Adipocyte (in vitro differentiated cells): ENCODE measurements at regions not wholly inside any gene's neighbourhood (a gene's known extent, or its start where the extent isn't known, plus 50 kb on each side); places are given as distances from the start of the nearest gene placed in this dataset.
A peak's percentile ranks its signal among the peaks of the same experiment; 100 is the strongest.
"Not testable (repeated sequence)": the region's sequence is repeated elsewhere in the genome, so short reads cannot be mapped to it uniquely, and the experiment has no call there.

ENCODE experiments used
- DNase-seq: peaks from one replicate; pipeline ENCODE4 v3.0.0-alpha.2; 2015; ENCODE audit warnings: low read depth
- H3K27me3 ChIP-seq: replicated peaks from 2 replicates; pipeline ENCODE4 v1.7.0; 2013; ENCODE audit warnings: mild to moderate bottlenecking, low read length, moderate library complexity; ENCODE audit not compliant: control insufficient read depth, insufficient read depth
- H3K36me3 ChIP-seq: 2 replicates; pipeline ENCODE4 v1.7.0; 2013; ENCODE audit warnings: low read length, mild to moderate bottlenecking, moderate library complexity; ENCODE audit not compliant: control insufficient read depth, insufficient read depth, severe bottlenecking
- H3K4me1 ChIP-seq: 2 replicates; pipeline ENCODE4 v1.7.0; 2013; ENCODE audit warnings: mild to moderate bottlenecking, low read length, moderate library complexity; ENCODE audit not compliant: control insufficient read depth, insufficient read depth
- H3K4me3 ChIP-seq: 2 replicates; pipeline ENCODE4 v1.7.0; 2013; ENCODE audit warnings: mild to moderate bottlenecking, low read length, moderate library complexity
- H3K9ac ChIP-seq: 2 replicates; pipeline ENCODE4 v1.7.0; 2013; ENCODE audit warnings: mild to moderate bottlenecking, low read length, moderate library complexity
- H3K9me3 ChIP-seq: 2 replicates; pipeline ENCODE4 v1.7.0; 2013; ENCODE audit warnings: mild to moderate bottlenecking, low read length, moderate library complexity; ENCODE audit not compliant: control insufficient read depth

DNA sequence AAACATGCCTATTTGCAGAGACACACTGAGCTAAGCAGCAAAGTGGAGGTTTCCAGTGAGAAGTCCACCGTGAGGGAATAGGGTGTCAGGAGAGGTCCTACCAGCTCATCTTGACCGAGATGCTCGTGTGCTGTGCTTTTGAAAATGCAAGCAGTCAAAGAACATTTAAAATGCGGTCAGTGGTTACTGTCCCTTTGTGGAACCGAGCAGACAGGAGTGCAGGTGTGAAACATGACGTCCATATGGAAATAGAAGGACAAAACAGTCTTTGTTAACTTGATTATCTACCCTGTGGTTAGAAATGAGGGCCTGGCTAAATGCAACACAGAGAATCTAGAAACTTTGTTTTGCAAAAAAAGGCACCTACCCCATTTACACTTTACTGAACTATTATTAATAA lies 473.3 kb downstream of the SPATA31A6 start:
- DNase-seq, H3K36me3 ChIP-seq: not testable (repeated sequence)

DNA sequence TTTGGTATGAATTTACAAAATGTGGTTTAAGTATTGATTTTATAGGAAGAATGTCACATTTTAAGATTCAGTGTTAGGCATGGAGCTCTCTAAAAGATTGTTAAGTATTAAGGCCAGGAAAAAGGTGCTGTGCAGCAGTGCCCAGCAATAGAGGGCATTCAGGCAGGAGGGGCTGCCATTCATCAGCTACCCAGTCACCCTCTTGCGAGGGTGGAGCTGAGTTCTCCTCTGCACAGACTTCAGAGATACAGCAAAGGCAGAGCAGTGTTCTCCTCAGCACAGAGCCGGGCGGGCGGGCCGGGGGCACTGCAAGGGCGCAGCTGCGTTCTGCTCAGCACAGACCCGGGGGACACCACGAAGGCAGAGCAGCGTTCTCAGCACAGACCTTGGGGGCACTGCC lies 474.0 kb downstream of the SPATA31A6 start:
- not testable (repeated sequence) for H3K9ac ChIP-seq, H3K4me3 ChIP-seq, H3K27me3 ChIP-seq, H3K4me1 ChIP-seq, DNase-seq, H3K9me3 ChIP-seq, H3K36me3 ChIP-seq

More for the DNA sequence above, 473.3 kb downstream of the SPATA31A6 start:
- H3K9ac ChIP-seq, H3K4me1 ChIP-seq, H3K27me3 ChIP-seq, H3K9me3 ChIP-seq, H3K4me3 ChIP-seq: not testable (repeated sequence)

DNA sequence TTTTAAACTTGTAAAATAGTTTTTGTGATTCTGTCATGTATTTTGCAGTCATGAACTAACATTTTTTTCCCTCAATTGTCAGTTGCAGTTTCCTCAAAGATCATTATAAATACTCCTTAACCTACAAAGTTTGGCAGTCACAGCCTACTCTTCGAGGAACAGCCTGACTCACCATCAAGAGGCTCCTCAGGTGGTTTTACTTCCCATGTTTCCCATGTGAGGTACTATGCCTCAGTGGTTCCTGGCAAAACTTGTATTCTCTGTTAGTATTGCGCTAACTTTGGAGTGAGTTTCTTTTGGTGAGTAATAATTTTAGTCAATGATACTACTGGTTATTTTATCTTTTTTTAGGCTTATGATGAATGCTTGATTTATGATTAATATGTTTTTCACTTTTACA lies 513.7 kb downstream of the SPATA31A6 start:
- H3K4me1 ChIP-seq, H3K4me3 ChIP-seq, DNase-seq: not testable (repeated sequence)

DNA sequence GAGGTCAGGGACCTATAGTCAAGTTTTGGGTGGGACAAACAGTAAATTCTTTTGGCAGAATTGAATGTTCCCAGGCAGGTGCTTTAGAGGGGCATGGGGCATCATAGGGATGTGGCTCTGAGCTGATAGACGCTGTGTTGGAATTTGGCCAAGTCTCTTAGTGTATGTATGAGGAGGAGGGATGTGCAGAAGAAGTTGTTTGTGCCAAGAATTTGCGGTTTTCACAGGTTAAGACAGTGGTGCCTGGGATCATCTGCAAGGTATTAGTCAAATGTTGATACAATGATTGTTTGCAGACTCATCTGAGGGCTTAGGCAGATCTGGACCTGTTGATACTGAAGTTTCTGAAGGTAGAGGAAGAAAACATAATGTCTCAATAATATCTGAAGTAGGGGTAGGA lies 519.4 kb downstream of the SPATA31A6 start:
- not testable (repeated sequence) for H3K4me1 ChIP-seq, H3K27me3 ChIP-seq, H3K4me3 ChIP-seq, DNase-seq, H3K9ac ChIP-seq, H3K9me3 ChIP-seq, H3K36me3 ChIP-seq

More for the DNA sequence above, 513.7 kb downstream of the SPATA31A6 start:
- not testable (repeated sequence) for H3K36me3 ChIP-seq, H3K27me3 ChIP-seq, H3K9ac ChIP-seq, H3K9me3 ChIP-seq

- not testable (repeated sequence) for H3K9me3 ChIP-seq, DNase-seq, H3K4me1 ChIP-seq
Measured at GRCh38 chr9:42724841-42725835, 541.7 kb downstream of the SPATA31A6 start.

DNA sequence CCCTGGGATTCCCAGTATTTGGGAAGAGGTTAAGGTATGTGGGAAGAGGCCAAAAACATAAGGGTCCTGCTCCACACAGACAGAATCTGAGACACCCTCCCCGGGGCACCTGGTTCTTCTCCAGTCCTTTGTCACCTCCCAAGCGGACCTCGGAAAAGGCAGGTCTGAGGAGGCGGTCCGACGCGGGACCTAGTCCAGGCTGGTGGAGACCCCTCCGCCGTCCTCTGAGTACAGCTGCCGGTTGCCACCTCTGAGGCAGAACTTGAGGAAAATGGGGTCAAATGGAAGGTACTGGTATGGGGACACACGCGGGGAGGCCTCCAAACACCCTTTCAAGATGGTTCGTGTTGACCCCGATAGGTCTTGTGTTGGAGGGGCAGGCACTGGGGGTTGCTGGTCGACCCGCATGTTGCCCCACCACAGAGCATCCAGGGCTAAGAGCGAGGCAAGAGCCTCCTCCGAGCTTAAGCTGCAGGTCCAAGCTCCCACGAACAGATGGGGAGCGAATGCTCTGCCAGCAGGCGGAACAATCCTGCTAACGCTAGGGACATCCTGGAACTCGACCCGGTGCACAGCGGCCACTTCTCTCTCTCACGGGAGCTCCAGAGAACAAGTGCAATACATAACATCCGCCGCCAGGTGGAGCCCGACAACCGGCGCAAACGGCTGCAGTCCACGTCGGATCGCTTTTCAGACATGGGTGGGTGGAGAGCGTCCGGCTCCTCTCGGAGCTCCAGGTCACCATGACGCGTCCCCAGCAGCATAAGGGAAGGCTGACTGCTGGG lies 559.8 kb downstream of the SPATA31A6 start:
- not testable (repeated sequence) for H3K9me3 ChIP-seq, H3K4me1 ChIP-seq, H3K27me3 ChIP-seq, H3K9ac ChIP-seq, H3K36me3 ChIP-seq
- peak overlapping the region; percentile 65 for H3K4me3 ChIP-seq
- DNase-seq = peak; percentile 56

More at GRCh38 chr9:42724841-42725835, 541.7 kb downstream of the SPATA31A6 start:
- not testable (repeated sequence) for H3K9ac ChIP-seq, H3K4me3 ChIP-seq, H3K27me3 ChIP-seq, H3K36me3 ChIP-seq

DNA sequence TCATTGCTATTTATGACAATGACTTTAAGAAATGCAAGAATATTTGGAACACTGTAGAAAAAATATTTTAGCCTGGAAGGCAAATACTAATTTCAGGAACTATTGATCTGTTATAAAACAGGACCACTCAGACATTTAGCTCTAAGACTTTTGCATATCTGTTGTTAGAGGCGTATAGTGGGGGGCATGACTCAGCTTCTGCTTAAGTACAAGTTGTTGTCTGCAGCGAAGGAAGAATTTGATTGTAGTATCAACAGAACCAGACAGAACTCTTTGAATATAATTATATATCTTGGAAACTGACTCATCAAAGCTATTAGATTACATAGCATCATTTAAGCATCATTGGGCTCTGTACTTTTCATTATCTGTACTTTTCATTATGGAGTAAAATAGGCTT lies 573.8 kb downstream of the SPATA31A6 start:
- not testable (repeated sequence) for DNase-seq, H3K27me3 ChIP-seq, H3K36me3 ChIP-seq, H3K9ac ChIP-seq, H3K4me3 ChIP-seq, H3K9me3 ChIP-seq, H3K4me1 ChIP-seq

DNA sequence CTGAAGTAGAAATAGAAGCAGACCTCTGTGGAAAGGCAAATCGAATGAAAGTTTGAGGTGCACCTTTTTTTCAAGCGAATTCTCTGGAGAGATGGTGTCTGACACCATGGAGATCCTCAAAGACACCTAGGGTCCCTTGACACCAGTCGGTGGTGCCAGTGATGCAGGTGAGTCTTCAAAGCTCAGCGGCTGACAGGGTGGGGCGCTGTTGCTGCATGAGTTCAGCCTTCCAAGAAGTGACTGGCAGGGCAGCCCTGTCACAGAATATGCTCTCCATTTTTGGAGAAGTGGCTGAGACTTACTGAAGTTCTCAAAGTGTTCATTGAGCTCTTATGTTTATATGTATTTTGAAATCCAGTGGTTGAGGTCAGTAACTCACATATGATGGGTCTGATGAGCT lies 575.9 kb downstream of the SPATA31A6 start:
- H3K36me3 ChIP-seq, DNase-seq, H3K4me3 ChIP-seq, H3K9ac ChIP-seq, H3K27me3 ChIP-seq, H3K4me1 ChIP-seq, H3K9me3 ChIP-seq: not testable (repeated sequence)

- H3K9me3 ChIP-seq, DNase-seq, H3K4me3 ChIP-seq, H3K4me1 ChIP-seq, H3K27me3 ChIP-seq, H3K9ac ChIP-seq, H3K36me3 ChIP-seq: not testable (repeated sequence)
Measured at GRCh38 chr9:42782201-42782600, 598.7 kb downstream of the SPATA31A6 start.

- not testable (repeated sequence) for H3K9ac ChIP-seq, H3K36me3 ChIP-seq, H3K4me3 ChIP-seq, DNase-seq, H3K9me3 ChIP-seq, H3K4me1 ChIP-seq, H3K27me3 ChIP-seq
Measured at GRCh38 chr9:42792725-42793124, 609.3 kb downstream of the SPATA31A6 start.

GRCh38 chr9:42798571-42798970 lies 615.1 kb downstream of the SPATA31A6 start:
- H3K4me3 ChIP-seq, H3K36me3 ChIP-seq, DNase-seq, H3K4me1 ChIP-seq, H3K27me3 ChIP-seq, H3K9me3 ChIP-seq, H3K9ac ChIP-seq: not testable (repeated sequence)
